GM12892 (cell line): ENCODE measurements at regions not wholly inside any gene's neighbourhood (a gene's known extent, or its start where the extent isn't known, plus 50 kb on each side); places are given as distances from the start of the nearest gene placed in this dataset.

Experiments
- POLR2A ChIP-seq: IDR thresholded peaks from 2 replicates; pipeline ENCODE4 v1.6.1; 2011; ENCODE audit warnings: low read depth, low read length, control low read depth
- TAF1 ChIP-seq: IDR thresholded peaks from 2 replicates; pipeline ENCODE4 v1.6.1; 2011; ENCODE audit warnings: low read depth, mild to moderate bottlenecking, control low read depth, low read length, borderline replicate concordance

GRCh38 chr2:22942441-22942840 lies 442.5 kb upstream of the KLHL29 start:
- TF ChIP-seq POLR2A (no peak), TAF1 (no peak)
